RWPE1 (cell line): ENCODE measurements at regions not wholly inside any gene's neighbourhood (a gene's known extent, or its start where the extent isn't known, plus 50 kb on each side); places are given as distances from the start of the nearest gene placed in this dataset.
"Not testable (repeated sequence)": the region's sequence is repeated elsewhere in the genome, so short reads cannot be mapped to it uniquely, and the experiment has no call there.

Experiments used
- CTCF ChIA-PET: fragments of 350-600 bp; sonication (Branson Sonifier 250); formaldehyde crosslinking; extraction: SDS; loops from one replicate; lab custom pipeline; 2021; lab: Yijun Ruan, JAX
- POLR2A ChIA-PET: fragments of 400-600 bp; formaldehyde crosslinking; extraction: SDS; loops from one replicate; lab custom pipeline; 2020; ENCODE audit warnings: antibody characterized with exemption; ENCODE audit not compliant: low non-redundant PET; lab: Yijun Ruan, JAX
- DNase-seq: peaks from one replicate; pipeline ENCODE4 v3.0.0; 2012; ENCODE audit warnings: low spot score
- H3K27ac ChIP-seq: fragments of 450-650 bp; 2 replicates; pipeline ENCODE4 v1.5.1; 2017
- TF ChIP-seq, protein P1 (sequence below): fragments of 450-650 bp; conservative IDR thresholded peaks from 2 replicates; pipeline ENCODE4 v1.5.1; 2017; ENCODE audit warnings: low read depth, mild to moderate bottlenecking

DNA sequence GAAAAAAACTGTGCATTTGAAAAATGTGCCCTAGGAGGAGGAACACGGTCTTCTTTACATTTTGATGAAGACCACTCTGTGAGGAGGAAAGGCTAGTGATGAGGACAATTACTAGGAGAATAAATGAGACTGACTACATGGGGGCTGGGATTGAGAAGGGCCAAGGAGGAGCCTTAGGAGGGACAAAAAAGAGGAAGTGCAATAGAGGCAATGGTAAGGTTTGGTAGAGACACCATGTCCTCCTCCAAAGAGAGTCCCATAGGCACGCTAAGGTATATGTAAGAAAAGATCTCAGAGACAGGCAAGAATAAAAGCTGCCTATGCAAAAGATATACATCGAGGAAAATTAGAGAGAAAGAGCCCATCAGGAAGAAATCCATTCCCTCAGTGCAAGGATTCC is 336.5 kb upstream of the SFRP2 start:
- DNase-seq: no peak
- TF ChIP-seq, protein P1, sequence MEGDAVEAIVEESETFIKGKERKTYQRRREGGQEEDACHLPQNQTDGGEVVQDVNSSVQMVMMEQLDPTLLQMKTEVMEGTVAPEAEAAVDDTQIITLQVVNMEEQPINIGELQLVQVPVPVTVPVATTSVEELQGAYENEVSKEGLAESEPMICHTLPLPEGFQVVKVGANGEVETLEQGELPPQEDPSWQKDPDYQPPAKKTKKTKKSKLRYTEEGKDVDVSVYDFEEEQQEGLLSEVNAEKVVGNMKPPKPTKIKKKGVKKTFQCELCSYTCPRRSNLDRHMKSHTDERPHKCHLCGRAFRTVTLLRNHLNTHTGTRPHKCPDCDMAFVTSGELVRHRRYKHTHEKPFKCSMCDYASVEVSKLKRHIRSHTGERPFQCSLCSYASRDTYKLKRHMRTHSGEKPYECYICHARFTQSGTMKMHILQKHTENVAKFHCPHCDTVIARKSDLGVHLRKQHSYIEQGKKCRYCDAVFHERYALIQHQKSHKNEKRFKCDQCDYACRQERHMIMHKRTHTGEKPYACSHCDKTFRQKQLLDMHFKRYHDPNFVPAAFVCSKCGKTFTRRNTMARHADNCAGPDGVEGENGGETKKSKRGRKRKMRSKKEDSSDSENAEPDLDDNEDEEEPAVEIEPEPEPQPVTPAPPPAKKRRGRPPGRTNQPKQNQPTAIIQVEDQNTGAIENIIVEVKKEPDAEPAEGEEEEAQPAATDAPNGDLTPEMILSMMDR: no peak
- no peak overlapping the region for H3K27ac ChIP-seq
- ChIA-PET CTCF (no interaction called here), POLR2A (no interaction called here)

- TF ChIP-seq, protein P1: no peak
- DNase-seq: peak; percentile 72
- POLR2A ChIA-PET: no interaction called here
- CTCF ChIA-PET: interaction anchor here (0.7 kb wide), 1 partner anchor 336 kb away, joined by 4 read pairs; no protein-coding TSS in a partner anchor
- no peak overlapping the region; the same call in 1 of the 2 replicates for H3K27ac ChIP-seq
These were observed 335.8 kb upstream of the SFRP2 start for GRCh38 chr4:154124539-154125255.

- H3K27ac ChIP-seq: no peak overlapping the region; the same call in 1 of the 2 replicates
- TF ChIP-seq, protein P1: no peak
- POLR2A ChIA-PET: no interaction called here
- DNase-seq: no peak
- CTCF ChIA-PET: no interaction called here
These were observed 335.0 kb upstream of the SFRP2 start for GRCh38 chr4:154123897-154124296.

GRCh38 chr4:154120690-154121345 is 331.9 kb upstream of the SFRP2 start:
- no peak for DNase-seq
- POLR2A ChIA-PET: no interaction called here
- CTCF ChIA-PET: no interaction called here
- no peak overlapping the region for H3K27ac ChIP-seq
- TF ChIP-seq, protein P1: no peak

DNA sequence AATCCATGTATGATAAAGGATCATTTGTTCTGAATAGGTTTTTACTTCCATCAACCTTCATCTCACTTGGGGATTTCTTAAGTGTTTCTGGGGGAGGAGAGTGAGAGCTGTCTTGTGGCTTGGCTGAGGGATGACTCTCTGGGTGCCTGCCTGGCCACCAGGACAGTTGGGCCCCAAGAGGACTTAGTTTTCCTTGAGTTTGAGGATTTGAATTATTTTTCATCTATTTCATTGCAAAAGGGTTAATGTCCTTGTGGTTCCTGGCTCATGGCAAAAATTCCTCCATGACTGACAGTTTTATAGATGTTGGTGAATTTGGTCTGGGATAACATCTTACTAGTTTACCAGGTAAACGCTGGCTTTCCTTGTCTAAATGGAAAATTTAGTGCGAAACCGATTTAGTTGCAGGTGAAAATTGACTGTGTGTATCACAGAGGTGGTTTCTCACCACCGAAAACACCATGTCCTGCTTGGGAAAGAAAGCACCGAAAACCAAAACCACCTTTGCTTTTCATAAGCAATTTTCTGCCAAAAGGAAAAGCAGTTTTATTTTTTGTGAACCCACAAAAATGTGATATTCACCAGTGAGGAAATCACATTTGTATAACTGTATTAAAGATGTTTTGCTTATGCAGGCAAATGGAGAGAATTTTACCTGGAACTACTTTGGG is 331.3 kb upstream of the SFRP2 start:
- POLR2A ChIA-PET: no interaction called here
- CTCF ChIA-PET: no interaction called here
- DNase-seq: no peak
- H3K27ac ChIP-seq: no peak overlapping the region
- TF ChIP-seq, protein P1: no peak

- CTCF ChIA-PET: no interaction called here
- H3K27ac ChIP-seq: no peak overlapping the region
- TF ChIP-seq, protein P1: no peak
- POLR2A ChIA-PET: no interaction called here
- peak; percentile 16 for DNase-seq
These were observed 330.4 kb upstream of the SFRP2 start for GRCh38 chr4:154119317-154119716.

DNA sequence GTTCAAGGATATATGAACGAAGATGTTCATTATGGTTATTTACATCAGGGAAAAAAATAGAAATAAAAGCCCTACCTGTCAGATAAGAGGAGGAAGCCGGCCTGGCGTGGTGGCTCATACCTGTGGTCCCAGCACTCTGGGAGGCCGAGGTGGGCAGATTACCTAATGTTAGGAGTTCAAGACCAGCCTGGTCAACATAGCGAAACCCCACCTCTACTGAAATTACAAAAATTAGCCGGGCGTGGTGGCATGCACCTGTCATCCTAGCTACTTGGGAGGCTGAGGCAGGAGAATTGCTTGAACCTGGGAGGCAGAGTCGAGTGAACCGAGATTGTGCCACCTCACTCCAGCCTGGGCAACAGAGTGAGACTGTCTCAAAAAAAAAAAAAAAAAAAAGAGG is 328.8 kb upstream of the SFRP2 start:
- CTCF ChIA-PET, POLR2A ChIA-PET, DNase-seq, H3K27ac ChIP-seq: not testable (repeated sequence)
